ENCODE measurements at regions not wholly inside any gene's neighbourhood (a gene's known extent, or its start where the extent isn't known, plus 50 kb on each side); places are given as distances from the start of the nearest gene placed in this dataset.

GRCh38 chr2:83596592-83597282 lies 862.3 kb downstream of the SUCLG1 start:
- no peak overlapping the region for H3K4me3 ChIP-seq (ENCODE audit: low read length)
- H3K4me1 ChIP-seq (ENCODE audit: insufficient read depth, low read length): no peaks in the 10 kb centered on the region
- no peak for TF ChIP-seq CTCF (IDR thresholded peaks at IDR 0.05)
- CTCF ChIA-PET: no interaction called here
- H3K9me3 ChIP-seq (ENCODE audit: control insufficient read depth in 1 of 2, insufficient read depth in 1 of 2, low read length in 2 of 2): peaks cover 0 to 3% of the 10 kb centered on the region in 2 experiments
- H3K27me3 Mint-ChIP-seq: no peaks in the 10 kb centered on the region
- no peaks in the 10 kb centered on the region for H3K36me3 Mint-ChIP-seq (ENCODE audit: low read depth)
- peaks cover 7% of the 10 kb centered on the region for H3K9me3 Mint-ChIP-seq
- DNase-seq: no peak
- POLR2A ChIA-PET: no interaction called here
- no peak overlapping the region for H3K27ac Mint-ChIP-seq
- no peaks in the 10 kb centered on the region for H3K36me3 ChIP-seq (ENCODE audit: insufficient read depth, low read length)
- no peaks in the 10 kb centered on the region for H3K27me3 ChIP-seq (ENCODE audit: control insufficient read depth in 1 of 2, insufficient read depth in 2 of 2, low read length in 2 of 2)
- no peaks in the 10 kb centered on the region for H3K4me1 Mint-ChIP-seq (ENCODE audit: low read depth)
- no peak overlapping the region for H3K27ac ChIP-seq (ENCODE audit: low read depth in 1 of 2, low read length in 2 of 2)
- no peak overlapping the region for H3K4me3 Mint-ChIP-seq
- ATAC-seq (ENCODE audit: poor library complexity): no peak
- intact Hi-C loops (cut with DNase I, micrococcal nuclease): no loop called here

- POLR2A ChIA-PET: no interaction called here
Observed at GRCh38 chr2:83595926-83596325, 863.2 kb downstream of the SUCLG1 start.

GRCh38 chr2:83595121-83595690 lies 863.9 kb downstream of the SUCLG1 start:
- H3K27ac Mint-ChIP-seq: no peak overlapping the region
- no peaks in the 10 kb centered on the region for H3K36me3 Mint-ChIP-seq (ENCODE audit: low read depth)
- no peak for TF ChIP-seq CTCF (IDR thresholded peaks at IDR 0.05)
- Histone ChIP-seq H3K27ac (ENCODE audit: low read depth in 1 of 2, low read length in 2 of 2) (no peak overlapping the region), H3K27me3 (ENCODE audit: control insufficient read depth in 1 of 2, insufficient read depth in 2 of 2, low read length in 2 of 2) (no peaks in the 10 kb centered on the region), H3K4me1 (ENCODE audit: insufficient read depth, low read length) (no peaks in the 10 kb centered on the region), H3K4me3 (ENCODE audit: low read length) (no peak overlapping the region), H3K36me3 (ENCODE audit: insufficient read depth, low read length) (no peaks in the 10 kb centered on the region), H3K9me3 (ENCODE audit: control insufficient read depth in 1 of 2, insufficient read depth in 1 of 2, low read length in 2 of 2) (peaks cover 0 to 3% of the 10 kb centered on the region in 2 experiments)
- no peak for ATAC-seq (ENCODE audit: poor library complexity)
- no peak for DNase-seq
- no peak overlapping the region for H3K4me3 Mint-ChIP-seq
- H3K9me3 Mint-ChIP-seq: peaks cover 7% of the 10 kb centered on the region
- no peaks in the 10 kb centered on the region for H3K27me3 Mint-ChIP-seq
- CTCF ChIA-PET: no interaction called here
- POLR2A ChIA-PET: no interaction called here
- no peaks in the 10 kb centered on the region for H3K4me1 Mint-ChIP-seq (ENCODE audit: low read depth)
- intact Hi-C loops (cut with DNase I, micrococcal nuclease): no loop called here

More at GRCh38 chr2:83595926-83596325, 863.2 kb downstream of the SUCLG1 start:
- Mint-ChIP-seq H3K36me3 (ENCODE audit: low read depth) (no peaks in the 10 kb centered on the region), H3K27ac (no peak overlapping the region), H3K9me3 (peaks cover 7% of the 10 kb centered on the region), H3K4me3 (no peak overlapping the region), H3K4me1 (ENCODE audit: low read depth) (no peaks in the 10 kb centered on the region), H3K27me3 (no peaks in the 10 kb centered on the region)
- Histone ChIP-seq H3K27me3 (ENCODE audit: control insufficient read depth in 1 of 2, insufficient read depth in 2 of 2, low read length in 2 of 2) (no peaks in the 10 kb centered on the region), H3K9me3 (ENCODE audit: control insufficient read depth in 1 of 2, insufficient read depth in 1 of 2, low read length in 2 of 2) (peaks cover 0 to 3% of the 10 kb centered on the region in 2 experiments), H3K4me1 (ENCODE audit: insufficient read depth, low read length) (no peaks in the 10 kb centered on the region), H3K36me3 (ENCODE audit: insufficient read depth, low read length) (no peaks in the 10 kb centered on the region), H3K27ac (ENCODE audit: low read depth in 1 of 2, low read length in 2 of 2) (no peak overlapping the region), H3K4me3 (ENCODE audit: low read length) (no peak overlapping the region)
- DNase-seq: no peak
- CTCF ChIA-PET: no interaction called here
- TF ChIP-seq CTCF (IDR thresholded peaks at IDR 0.05): no peak
- ATAC-seq (ENCODE audit: poor library complexity): no peak
- intact Hi-C loops (cut with DNase I, micrococcal nuclease): no loop called here
